ENCODE measurements at regions not wholly inside any gene's neighbourhood (a gene's known extent, or its start where the extent isn't known, plus 50 kb on each side); places are given as distances from the start of the nearest gene placed in this dataset.

DNA sequence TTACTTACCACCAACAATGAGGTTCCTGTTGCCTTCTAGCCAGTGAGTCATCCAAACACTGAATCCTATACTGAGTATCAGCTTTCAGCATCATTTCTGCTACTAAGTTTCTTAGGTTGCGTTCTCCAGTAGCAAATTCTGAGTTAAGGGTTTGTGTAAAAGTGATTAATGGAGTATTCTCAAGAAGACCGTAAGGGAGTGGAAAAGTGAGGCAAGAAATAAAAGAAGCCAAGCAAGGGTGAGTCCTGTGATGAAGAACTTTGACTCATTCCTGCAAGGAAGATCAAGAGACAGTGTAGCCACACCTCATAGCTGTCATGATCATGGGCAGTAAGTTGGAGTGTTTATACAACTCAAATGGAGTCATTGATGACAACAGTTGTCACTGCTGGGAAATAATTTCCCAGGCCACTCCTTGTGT is 446.2 kb downstream of the RAPGEF2 start:
- ChIA-PET RAD21 (ENCODE audit: unreplicated experiment) (no interaction called here), CTCF (interaction anchor here (0.6 kb wide), 1 partner anchor 1771 kb away, joined by 3 read pairs; no protein-coding TSS in a partner anchor), SMC1A (ENCODE audit: uncharacterized antibody, unreplicated experiment) (no interaction called here), POLR2A (no interaction called here)
- no TSS peak for BruUV-seq (replicated peaks)
- no peak for FAIRE-seq
- DNase-seq (ENCODE audit: low read depth, low spot score): no peak
- Histone ChIP-seq H3K36me3 (ENCODE audit: control insufficient read depth in 2 of 2, insufficient read depth in 2 of 2, low read length in 1 of 2) (no peaks in the 10 kb centered on the region), H3K4me2 (ENCODE audit: control insufficient read depth, insufficient read depth) (no peak overlapping the region), H3K4me1 (ENCODE audit: control insufficient read depth, insufficient read depth, low read length) (no peaks in the 10 kb centered on the region), H2AFZ (ENCODE audit: control insufficient read depth, low read depth, low read length) (no peak overlapping the region), H3K9me3 (replicated peaks; ENCODE audit: control insufficient read depth, insufficient read depth, low read length) (no peaks in the 10 kb centered on the region), H3K27ac (ENCODE audit: control insufficient read depth, insufficient read depth) (no peak overlapping the region), H4K20me1 (ENCODE audit: control insufficient read depth, insufficient read depth) (no peaks in the 10 kb centered on the region), H3K27me3 (replicated peaks in 1 of 2; ENCODE audit: control insufficient read depth in 2 of 2, insufficient read depth in 2 of 2, low read length in 1 of 2) (no peaks in the 10 kb centered on the region), H3K4me3 (no peak overlapping the region), H3K9ac (ENCODE audit: control insufficient read depth, insufficient read depth, low read length) (no peak overlapping the region), H3K79me2 (ENCODE audit: control insufficient read depth, insufficient read depth, low read length) (no peaks in the 10 kb centered on the region)
- in situ Hi-C loops (cut with MboI) (no loop called here), intact Hi-C loops (cut with micrococcal nuclease; ENCODE audit: unreplicated experiment) (no loop called here)
- ATAC-seq: no peak
- 31% methylated on average over 2 of the region's 2 CpGs for WGBS (ENCODE audit: insufficient coverage, insufficient replicate concordance, low lambda C conversion rate, missing lambda C conversion rate)
- TF ChIP-seq BACH1 (IDR thresholded peaks at IDR 0.05; ENCODE audit: borderline replicate concordance): no peak
- no peak for TF ChIP-seq HCFC1 (IDR thresholded peaks at IDR 0.05; ENCODE audit: low read length)
- no peak for TF ChIP-seq TCF12 (IDR thresholded peaks at IDR 0.05; ENCODE audit: low read depth, low read length)
- TF ChIP-seq, protein P1, sequence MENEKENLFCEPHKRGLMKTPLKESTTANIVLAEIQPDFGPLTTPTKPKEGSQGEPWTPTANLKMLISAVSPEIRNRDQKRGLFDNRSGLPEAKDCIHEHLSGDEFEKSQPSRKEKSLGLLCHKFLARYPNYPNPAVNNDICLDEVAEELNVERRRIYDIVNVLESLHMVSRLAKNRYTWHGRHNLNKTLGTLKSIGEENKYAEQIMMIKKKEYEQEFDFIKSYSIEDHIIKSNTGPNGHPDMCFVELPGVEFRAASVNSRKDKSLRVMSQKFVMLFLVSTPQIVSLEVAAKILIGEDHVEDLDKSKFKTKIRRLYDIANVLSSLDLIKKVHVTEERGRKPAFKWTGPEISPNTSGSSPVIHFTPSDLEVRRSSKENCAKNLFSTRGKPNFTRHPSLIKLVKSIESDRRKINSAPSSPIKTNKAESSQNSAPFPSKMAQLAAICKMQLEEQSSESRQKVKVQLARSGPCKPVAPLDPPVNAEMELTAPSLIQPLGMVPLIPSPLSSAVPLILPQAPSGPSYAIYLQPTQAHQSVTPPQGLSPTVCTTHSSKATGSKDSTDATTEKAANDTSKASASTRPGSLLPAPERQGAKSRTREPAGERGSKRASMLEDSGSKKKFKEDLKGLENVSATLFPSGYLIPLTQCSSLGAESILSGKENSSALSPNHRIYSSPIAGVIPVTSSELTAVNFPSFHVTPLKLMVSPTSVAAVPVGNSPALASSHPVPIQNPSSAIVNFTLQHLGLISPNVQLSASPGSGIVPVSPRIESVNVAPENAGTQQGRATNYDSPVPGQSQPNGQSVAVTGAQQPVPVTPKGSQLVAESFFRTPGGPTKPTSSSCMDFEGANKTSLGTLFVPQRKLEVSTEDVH (IDR thresholded peaks at IDR 0.05; ENCODE audit: low read depth, partially characterized antibody): no peak
- no peak for TF ChIP-seq MYC (IDR thresholded peaks at IDR 0.05; ENCODE audit: insufficient read depth, insufficient read length, insufficient replicate concordance, low read length, severe bottlenecking)
- TF ChIP-seq, protein P2, sequence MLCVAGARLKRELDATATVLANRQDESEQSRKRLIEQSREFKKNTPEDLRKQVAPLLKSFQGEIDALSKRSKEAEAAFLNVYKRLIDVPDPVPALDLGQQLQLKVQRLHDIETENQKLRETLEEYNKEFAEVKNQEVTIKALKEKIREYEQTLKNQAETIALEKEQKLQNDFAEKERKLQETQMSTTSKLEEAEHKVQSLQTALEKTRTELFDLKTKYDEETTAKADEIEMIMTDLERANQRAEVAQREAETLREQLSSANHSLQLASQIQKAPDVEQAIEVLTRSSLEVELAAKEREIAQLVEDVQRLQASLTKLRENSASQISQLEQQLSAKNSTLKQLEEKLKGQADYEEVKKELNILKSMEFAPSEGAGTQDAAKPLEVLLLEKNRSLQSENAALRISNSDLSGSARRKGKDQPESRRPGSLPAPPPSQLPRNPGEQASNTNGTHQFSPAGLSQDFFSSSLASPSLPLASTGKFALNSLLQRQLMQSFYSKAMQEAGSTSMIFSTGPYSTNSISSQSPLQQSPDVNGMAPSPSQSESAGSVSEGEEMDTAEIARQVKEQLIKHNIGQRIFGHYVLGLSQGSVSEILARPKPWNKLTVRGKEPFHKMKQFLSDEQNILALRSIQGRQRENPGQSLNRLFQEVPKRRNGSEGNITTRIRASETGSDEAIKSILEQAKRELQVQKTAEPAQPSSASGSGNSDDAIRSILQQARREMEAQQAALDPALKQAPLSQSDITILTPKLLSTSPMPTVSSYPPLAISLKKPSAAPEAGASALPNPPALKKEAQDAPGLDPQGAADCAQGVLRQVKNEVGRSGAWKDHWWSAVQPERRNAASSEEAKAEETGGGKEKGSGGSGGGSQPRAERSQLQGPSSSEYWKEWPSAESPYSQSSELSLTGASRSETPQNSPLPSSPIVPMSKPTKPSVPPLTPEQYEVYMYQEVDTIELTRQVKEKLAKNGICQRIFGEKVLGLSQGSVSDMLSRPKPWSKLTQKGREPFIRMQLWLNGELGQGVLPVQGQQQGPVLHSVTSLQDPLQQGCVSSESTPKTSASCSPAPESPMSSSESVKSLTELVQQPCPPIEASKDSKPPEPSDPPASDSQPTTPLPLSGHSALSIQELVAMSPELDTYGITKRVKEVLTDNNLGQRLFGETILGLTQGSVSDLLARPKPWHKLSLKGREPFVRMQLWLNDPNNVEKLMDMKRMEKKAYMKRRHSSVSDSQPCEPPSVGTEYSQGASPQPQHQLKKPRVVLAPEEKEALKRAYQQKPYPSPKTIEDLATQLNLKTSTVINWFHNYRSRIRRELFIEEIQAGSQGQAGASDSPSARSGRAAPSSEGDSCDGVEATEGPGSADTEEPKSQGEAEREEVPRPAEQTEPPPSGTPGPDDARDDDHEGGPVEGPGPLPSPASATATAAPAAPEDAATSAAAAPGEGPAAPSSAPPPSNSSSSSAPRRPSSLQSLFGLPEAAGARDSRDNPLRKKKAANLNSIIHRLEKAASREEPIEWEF (IDR thresholded peaks at IDR 0.05; ENCODE audit: insufficient replicate concordance, low read depth, low read length): no peak
- TF ChIP-seq, protein P3, sequence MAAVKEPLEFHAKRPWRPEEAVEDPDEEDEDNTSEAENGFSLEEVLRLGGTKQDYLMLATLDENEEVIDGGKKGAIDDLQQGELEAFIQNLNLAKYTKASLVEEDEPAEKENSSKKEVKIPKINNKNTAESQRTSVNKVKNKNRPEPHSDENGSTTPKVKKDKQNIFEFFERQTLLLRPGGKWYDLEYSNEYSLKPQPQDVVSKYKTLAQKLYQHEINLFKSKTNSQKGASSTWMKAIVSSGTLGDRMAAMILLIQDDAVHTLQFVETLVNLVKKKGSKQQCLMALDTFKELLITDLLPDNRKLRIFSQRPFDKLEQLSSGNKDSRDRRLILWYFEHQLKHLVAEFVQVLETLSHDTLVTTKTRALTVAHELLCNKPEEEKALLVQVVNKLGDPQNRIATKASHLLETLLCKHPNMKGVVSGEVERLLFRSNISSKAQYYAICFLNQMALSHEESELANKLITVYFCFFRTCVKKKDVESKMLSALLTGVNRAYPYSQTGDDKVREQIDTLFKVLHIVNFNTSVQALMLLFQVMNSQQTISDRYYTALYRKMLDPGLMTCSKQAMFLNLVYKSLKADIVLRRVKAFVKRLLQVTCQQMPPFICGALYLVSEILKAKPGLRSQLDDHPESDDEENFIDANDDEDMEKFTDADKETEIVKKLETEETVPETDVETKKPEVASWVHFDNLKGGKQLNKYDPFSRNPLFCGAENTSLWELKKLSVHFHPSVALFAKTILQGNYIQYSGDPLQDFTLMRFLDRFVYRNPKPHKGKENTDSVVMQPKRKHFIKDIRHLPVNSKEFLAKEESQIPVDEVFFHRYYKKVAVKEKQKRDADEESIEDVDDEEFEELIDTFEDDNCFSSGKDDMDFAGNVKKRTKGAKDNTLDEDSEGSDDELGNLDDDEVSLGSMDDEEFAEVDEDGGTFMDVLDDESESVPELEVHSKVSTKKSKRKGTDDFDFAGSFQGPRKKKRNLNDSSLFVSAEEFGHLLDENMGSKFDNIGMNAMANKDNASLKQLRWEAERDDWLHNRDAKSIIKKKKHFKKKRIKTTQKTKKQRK (IDR thresholded peaks at IDR 0.05; ENCODE audit: low read depth, low read length): no peak
- TF ChIP-seq KDM1A (IDR thresholded peaks at IDR 0.05; ENCODE audit: borderline replicate concordance): no peak
- no peak for TF ChIP-seq BMI1 (IDR thresholded peaks at IDR 0.05; ENCODE audit: borderline replicate concordance)
- TF ChIP-seq, protein P4, sequence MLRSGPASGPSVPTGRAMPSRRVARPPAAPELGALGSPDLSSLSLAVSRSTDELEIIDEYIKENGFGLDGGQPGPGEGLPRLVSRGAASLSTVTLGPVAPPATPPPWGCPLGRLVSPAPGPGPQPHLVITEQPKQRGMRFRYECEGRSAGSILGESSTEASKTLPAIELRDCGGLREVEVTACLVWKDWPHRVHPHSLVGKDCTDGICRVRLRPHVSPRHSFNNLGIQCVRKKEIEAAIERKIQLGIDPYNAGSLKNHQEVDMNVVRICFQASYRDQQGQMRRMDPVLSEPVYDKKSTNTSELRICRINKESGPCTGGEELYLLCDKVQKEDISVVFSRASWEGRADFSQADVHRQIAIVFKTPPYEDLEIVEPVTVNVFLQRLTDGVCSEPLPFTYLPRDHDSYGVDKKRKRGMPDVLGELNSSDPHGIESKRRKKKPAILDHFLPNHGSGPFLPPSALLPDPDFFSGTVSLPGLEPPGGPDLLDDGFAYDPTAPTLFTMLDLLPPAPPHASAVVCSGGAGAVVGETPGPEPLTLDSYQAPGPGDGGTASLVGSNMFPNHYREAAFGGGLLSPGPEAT (IDR thresholded peaks at IDR 0.05; ENCODE audit: low read depth): no peak
